GM12878 (cell line): ENCODE measurements at regions not wholly inside any gene's neighbourhood (a gene's known extent, or its start where the extent isn't known, plus 50 kb on each side); places are given as distances from the start of the nearest gene placed in this dataset.
"Not testable (repeated sequence)": the region's sequence is repeated elsewhere in the genome, so short reads cannot be mapped to it uniquely, and the experiment has no call there.

Experiments
- ATAC-seq: fragments of 200-7000 bp; cut with Tn5 transposase; 3 replicates; pipeline ENCODE4 v1.9.1; 2020; ENCODE audit warnings: mild to moderate bottlenecking, moderate library complexity
- BruUV-seq: library from RNA; stranded (reverse); fragments of 400-500 nt; replicated peaks from 2 replicates; lab custom pipeline; 2021; lab: Mats Ljungman, UMichigan
- CTCF ChIA-PET: fragments of 300-600 bp; sonication (Branson Sonifier 250); formaldehyde crosslinking; extraction: SDS; loops from one replicate; lab custom pipeline; 2021; ENCODE audit warnings: inconsistent platforms; lab: Yijun Ruan, JAX
- POLR2A ChIA-PET: fragments of 350-600 bp; formaldehyde crosslinking; extraction: SDS; loops from one replicate; lab custom pipeline; 2021; ENCODE audit warnings: inconsistent platforms; lab: Charles Lee
- RAD21 ChIA-PET: fragments of 300-600 bp; sonication (Branson Sonifier 250); formaldehyde crosslinking; loops from one replicate; lab custom pipeline; 2023; ENCODE audit warnings: antibody characterized with exemption; ENCODE audit not compliant: unreplicated experiment; lab: Charles Lee
- SMC1A ChIA-PET: fragments of 300-600 bp; sonication (Branson Sonifier 250); formaldehyde crosslinking; loops from one replicate; lab custom pipeline; 2023; ENCODE audit not compliant: unreplicated experiment, uncharacterized antibody; lab: Charles Lee
- DNase-seq: peaks from one replicate; pipeline ENCODE4 v3.0.0-alpha.2; 2011; ENCODE audit warnings: low read depth, low spot score
- FAIRE-seq: peaks from 3 replicates; lab custom pipeline; 2011; peaks lifted over from hg19 to GRCh38; lab: Jason Lieb, UNC
- H2AFZ ChIP-seq: 2 replicates; pipeline ENCODE4 v1.6.0; 2011; ENCODE audit warnings: low read depth, low read length, control low read depth; ENCODE audit not compliant: control insufficient read depth
- H3K27ac ChIP-seq: 2 replicates; pipeline ENCODE4 v1.5.1; 2011; ENCODE audit warnings: control low read depth; ENCODE audit not compliant: control insufficient read depth, insufficient read depth
- H3K27me3 ChIP-seq, 2 experiments: replicated peaks in 1 of 2; 2 replicates each; pipeline versions ENCODE4 v1.6.0 to v1.6.1; 2011; ENCODE audit warnings: low read length in 1 of 2; ENCODE audit not compliant: control insufficient read depth in 2 of 2, insufficient read depth in 2 of 2
- H3K36me3 ChIP-seq, 2 experiments: 2 replicates each; pipeline ENCODE4 v1.5.1; 2011; ENCODE audit warnings: low read length in 1 of 2; ENCODE audit not compliant: control insufficient read depth in 2 of 2, insufficient read depth in 2 of 2
- H3K4me1 ChIP-seq: 2 replicates; pipeline ENCODE4 v1.6.1; 2011; ENCODE audit warnings: mild to moderate bottlenecking, low read length, moderate library complexity, mixed read lengths; ENCODE audit not compliant: control insufficient read depth, insufficient read depth
- H3K4me2 ChIP-seq: 2 replicates; pipeline ENCODE4 v1.6.0; 2011; ENCODE audit warnings: control low read depth; ENCODE audit not compliant: control insufficient read depth, insufficient read depth
- H3K4me3 ChIP-seq: fragments of 200-600 bp; sonication (generic); 2 replicates; pipeline ENCODE4 v1.5.1; 2016
- H3K79me2 ChIP-seq: 2 replicates; pipeline ENCODE4 v1.6.0; 2011; ENCODE audit warnings: low read length; ENCODE audit not compliant: control insufficient read depth, insufficient read depth
- H3K9ac ChIP-seq: 2 replicates; pipeline ENCODE4 v1.8.0; 2011; ENCODE audit warnings: low read length, control low read depth, mixed read lengths; ENCODE audit not compliant: control insufficient read depth, insufficient read depth
- H3K9me3 ChIP-seq: replicated peaks from 3 replicates; pipeline ENCODE4 v1.5.1; 2011; ENCODE audit warnings: mild to moderate bottlenecking, low read length; ENCODE audit not compliant: control insufficient read depth, insufficient read depth
- H4K20me1 ChIP-seq: 2 replicates; pipeline ENCODE4 v1.6.0; 2011; ENCODE audit not compliant: control insufficient read depth, insufficient read depth
- CEBPB ChIP-seq, 2 experiments: fragments of 150-350 bp in 1 of 2; IDR thresholded peaks; 2 replicates each; pipeline ENCODE4 v1.6.1; 2012 to 2014; ENCODE audit warnings: low read depth in 2 of 2, low read length in 2 of 2, borderline replicate concordance in 1 of 2, inconsistent platforms in 1 of 2
- MEF2B ChIP-seq: fragments of 450-650 bp; IDR thresholded peaks from 2 replicates; pipeline ENCODE4 v1.6.1; 2018; ENCODE audit warnings: mild to moderate bottlenecking, moderate library complexity; ENCODE audit not compliant: partially characterized antibody, poor library complexity, severe bottlenecking
- RAD21 ChIP-seq: IDR thresholded peaks from 2 replicates; pipeline ENCODE4 v1.6.1; 2011; ENCODE audit warnings: mild to moderate bottlenecking, low read depth, low read length, moderate library complexity; ENCODE audit not compliant: insufficient read depth
- SMAD5 ChIP-seq: IDR thresholded peaks from 2 replicates; pipeline ENCODE4 v1.6.1; 2016; ENCODE audit warnings: antibody characterized with exemption, low read depth
- SMC3 ChIP-seq: IDR thresholded peaks from 2 replicates; pipeline ENCODE4 v1.6.1; 2011; ENCODE audit warnings: low read length, improper control_type of control experiment, borderline replicate concordance
- ZBED1 ChIP-seq: IDR thresholded peaks from 2 replicates; pipeline ENCODE4 v1.6.1; 2016; ENCODE audit warnings: borderline replicate concordance
- WGBS: methylation state at CpG from one replicate; pipeline ENCODE4 v1.1.6; 2016; ENCODE audit warnings: low lambda C conversion rate; ENCODE audit not compliant: insufficient replicate concordance, insufficient coverage; ENCODE audit errors: missing lambda C conversion rate; 5-methylcytosine and 5-hydroxymethylcytosine counted together
- in situ Hi-C: fragments of 300-500 bp; cut with MboI; formaldehyde crosslinking; loops from 9 replicates; pipeline ENCODE4 v1.14.3; 2018; ENCODE audit warnings: mixed read lengths
- intact Hi-C: fragments of 100-400 bp; cut with micrococcal nuclease; formaldehyde crosslinking; loops from one replicate; pipeline ENCODE4 v1.14.2; 2022; ENCODE audit not compliant: unreplicated experiment
- TF ChIP-seq, protein P1 (sequence below), 3 experiments: IDR thresholded peaks in 2 of 3; conservative IDR thresholded peaks in 1 of 3; 2 replicates each; pipeline ENCODE4 v1.5.1; 2011; ENCODE audit warnings: low read depth in 3 of 3, low read length in 3 of 3, mild to moderate bottlenecking in 3 of 3, control low read depth in 2 of 3, moderate library complexity in 2 of 3, inconsistent platforms in 1 of 3, mixed read lengths in 1 of 3; ENCODE audit not compliant: control insufficient read depth in 2 of 3, insufficient read depth in 1 of 3; ENCODE audit errors: extremely low read depth in 1 of 3

DNA sequence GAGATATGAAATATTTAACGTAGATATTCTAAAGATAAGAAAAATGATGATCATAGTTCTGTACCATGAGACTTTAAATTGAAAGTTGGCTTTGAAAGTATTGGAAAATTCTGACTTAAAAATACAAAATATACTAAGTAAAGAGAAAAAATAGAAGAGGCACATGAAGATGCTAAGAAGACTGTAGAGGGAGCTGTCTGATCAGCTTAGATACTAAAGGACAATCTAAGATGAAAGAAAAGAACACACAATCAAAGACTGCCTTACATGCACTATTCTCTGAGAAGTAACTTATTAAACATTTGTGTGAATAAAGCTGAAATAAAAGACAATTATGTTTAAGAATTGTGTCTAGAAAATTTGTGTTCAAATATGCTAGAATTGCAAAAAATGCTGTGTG is 55.1 kb downstream of the RBMXL2 start:
- no peak overlapping the region for H3K4me3 ChIP-seq
- in situ Hi-C loops = no loop called here
- CTCF ChIA-PET = interaction anchor here (0.8 to 1.1 kb wide), 3 partner anchors 14 to 305 kb away, joined by 3 to 4 read pairs (median 3); no protein-coding TSS in a partner anchor
- no peaks in the 10 kb centered on the region for H3K36me3 ChIP-seq
- WGBS = 0% methylated on average over 1 of the region's 1 CpG
- no peak overlapping the region for H2AFZ ChIP-seq
- DNase-seq (no peak), ATAC-seq (no peak), FAIRE-seq (no peak)
- H3K27ac ChIP-seq = no peak overlapping the region
- SMC1A ChIA-PET = interaction anchor here (1.0 to 2.4 kb wide), 3 partner anchors 212 to 547 kb away, joined by 3 to 5 read pairs (median 3); no protein-coding TSS in a partner anchor
- TF ChIP-seq CEBPB (IDR thresholded peaks at IDR 0.05; ENCODE audit: borderline replicate concordance in 1 of 2, low read depth in 2 of 2, low read length in 2 of 2) (no peak), SMC3 (peak; percentile 26; the same call in 1 of the 2 replicates), MEF2B (no peak), RAD21 (peak; percentile 45), SMAD5 (no peak), ZBED1 (no peak)
- TF ChIP-seq, protein P1, sequence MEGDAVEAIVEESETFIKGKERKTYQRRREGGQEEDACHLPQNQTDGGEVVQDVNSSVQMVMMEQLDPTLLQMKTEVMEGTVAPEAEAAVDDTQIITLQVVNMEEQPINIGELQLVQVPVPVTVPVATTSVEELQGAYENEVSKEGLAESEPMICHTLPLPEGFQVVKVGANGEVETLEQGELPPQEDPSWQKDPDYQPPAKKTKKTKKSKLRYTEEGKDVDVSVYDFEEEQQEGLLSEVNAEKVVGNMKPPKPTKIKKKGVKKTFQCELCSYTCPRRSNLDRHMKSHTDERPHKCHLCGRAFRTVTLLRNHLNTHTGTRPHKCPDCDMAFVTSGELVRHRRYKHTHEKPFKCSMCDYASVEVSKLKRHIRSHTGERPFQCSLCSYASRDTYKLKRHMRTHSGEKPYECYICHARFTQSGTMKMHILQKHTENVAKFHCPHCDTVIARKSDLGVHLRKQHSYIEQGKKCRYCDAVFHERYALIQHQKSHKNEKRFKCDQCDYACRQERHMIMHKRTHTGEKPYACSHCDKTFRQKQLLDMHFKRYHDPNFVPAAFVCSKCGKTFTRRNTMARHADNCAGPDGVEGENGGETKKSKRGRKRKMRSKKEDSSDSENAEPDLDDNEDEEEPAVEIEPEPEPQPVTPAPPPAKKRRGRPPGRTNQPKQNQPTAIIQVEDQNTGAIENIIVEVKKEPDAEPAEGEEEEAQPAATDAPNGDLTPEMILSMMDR (IDR thresholded peaks at IDR 0.05 in 2 of 3, conservative IDR thresholded peaks at IDR 0.05 in 1 of 3; ENCODE audit: control insufficient read depth in 2 of 3, extremely low read depth in 1 of 3, insufficient read depth in 1 of 3, low read depth in 3 of 3, low read length in 3 of 3) = peak; percentile 7 to 35 (median 9); a peak in 2 of 6 replicates
- intact Hi-C loops = no loop called here
- no peaks in the 10 kb centered on the region for H3K4me1 ChIP-seq
- no peak overlapping the region for H3K4me2 ChIP-seq
- RAD21 ChIA-PET = no interaction called here
- no peaks in the 10 kb centered on the region for H3K79me2 ChIP-seq
- POLR2A ChIA-PET = no interaction called here
- H3K27me3 ChIP-seq = no peaks in the 10 kb centered on the region
- H3K9me3 ChIP-seq = no peaks in the 10 kb centered on the region
- no TSS peak for BruUV-seq
- H3K9ac ChIP-seq = no peak overlapping the region
- no peaks in the 10 kb centered on the region for H4K20me1 ChIP-seq

DNA sequence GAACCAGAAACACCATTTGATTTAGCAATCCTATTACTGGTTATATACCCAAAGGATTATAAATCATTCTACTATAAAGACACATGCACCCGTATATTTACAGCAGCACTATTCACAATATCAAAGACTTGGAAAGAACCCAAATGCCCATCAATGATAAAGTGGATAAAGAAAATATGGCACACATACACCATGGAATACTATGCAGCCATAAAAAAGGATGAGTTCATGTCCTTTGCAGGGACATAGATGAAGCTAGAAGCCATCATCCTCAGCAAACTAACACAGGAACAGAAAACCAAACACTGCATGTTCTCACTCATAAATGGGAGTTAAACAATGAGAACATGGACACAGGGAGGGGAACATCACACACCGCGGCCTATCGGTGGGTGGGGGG is 61.3 kb downstream of the RBMXL2 start:
- H3K4me3 ChIP-seq, H3K27me3 ChIP-seq, H3K27ac ChIP-seq, H4K20me1 ChIP-seq, H3K4me2 ChIP-seq, FAIRE-seq, DNase-seq, H3K4me1 ChIP-seq, BruUV-seq, SMC1A ChIA-PET, RAD21 ChIA-PET, H3K36me3 ChIP-seq, in situ Hi-C loops, intact Hi-C loops, H2AFZ ChIP-seq, ATAC-seq, CTCF ChIA-PET, H3K9me3 ChIP-seq, H3K79me2 ChIP-seq, POLR2A ChIA-PET, H3K9ac ChIP-seq: not testable (repeated sequence)
- 83% methylated on average over 4 of the region's 4 CpGs for WGBS
